Retinal pigment epithelial cell (primary cell): ENCODE measurements at regions not wholly inside any gene's neighbourhood (a gene's known extent, or its start where the extent isn't known, plus 50 kb on each side); places are given as distances from the start of the nearest gene placed in this dataset.
"Not testable (repeated sequence)": the region's sequence is repeated elsewhere in the genome, so short reads cannot be mapped to it uniquely, and the experiment has no call there.

Experiments
- DNase-seq: peaks from one replicate; pipeline ENCODE4 v3.0.0-alpha.2; 2010; ENCODE audit warnings: low read depth
- H3K4me3 ChIP-seq: 2 replicates; pipeline ENCODE4 v1.5.1; 2011; ENCODE audit warnings: mild to moderate bottlenecking, low read length, control low read depth, moderate library complexity
- TF ChIP-seq, protein P1 (sequence below): conservative IDR thresholded peaks from 2 replicates; pipeline ENCODE4 v1.5.1; 2011; ENCODE audit warnings: low read depth, low read length, control low read depth, inconsistent platforms

DNA sequence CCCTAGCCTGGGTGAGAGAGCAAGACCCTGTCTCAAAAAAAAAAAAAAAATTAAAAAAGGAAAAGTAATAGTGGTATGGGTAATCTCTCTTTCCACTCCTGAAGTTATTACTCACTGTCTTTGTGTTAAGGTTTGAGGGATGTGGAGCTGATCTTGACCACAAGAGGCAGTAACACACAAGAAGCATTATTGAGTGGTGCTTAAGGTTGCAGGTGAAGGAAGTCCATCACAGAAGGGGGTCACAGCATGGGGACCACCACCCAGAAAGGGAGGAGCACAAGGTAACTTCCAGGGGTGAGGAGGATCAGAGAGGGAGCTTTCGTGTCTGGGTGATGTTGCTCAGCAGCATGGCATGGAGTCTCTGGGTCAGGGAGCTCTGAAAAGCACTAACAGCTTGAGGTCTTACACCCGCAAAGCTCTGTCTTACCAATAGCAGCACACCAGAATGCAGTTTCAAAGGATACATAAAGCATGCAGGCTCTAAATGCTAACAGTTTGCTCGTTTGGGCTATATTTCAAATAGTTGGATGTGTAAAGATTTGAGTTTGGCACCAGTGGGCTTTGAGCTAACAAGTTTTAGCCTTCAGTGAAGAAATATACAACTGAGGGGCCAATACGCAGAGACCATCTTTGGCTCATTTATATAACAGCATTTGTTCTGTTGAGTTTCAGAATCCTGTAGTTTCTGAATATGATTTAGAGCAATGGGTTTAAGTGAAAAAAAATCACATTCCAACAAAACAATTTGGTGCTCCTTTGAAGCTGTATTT, 100.4 kb upstream of the DNAJC1 start:
- TF ChIP-seq, protein P1, sequence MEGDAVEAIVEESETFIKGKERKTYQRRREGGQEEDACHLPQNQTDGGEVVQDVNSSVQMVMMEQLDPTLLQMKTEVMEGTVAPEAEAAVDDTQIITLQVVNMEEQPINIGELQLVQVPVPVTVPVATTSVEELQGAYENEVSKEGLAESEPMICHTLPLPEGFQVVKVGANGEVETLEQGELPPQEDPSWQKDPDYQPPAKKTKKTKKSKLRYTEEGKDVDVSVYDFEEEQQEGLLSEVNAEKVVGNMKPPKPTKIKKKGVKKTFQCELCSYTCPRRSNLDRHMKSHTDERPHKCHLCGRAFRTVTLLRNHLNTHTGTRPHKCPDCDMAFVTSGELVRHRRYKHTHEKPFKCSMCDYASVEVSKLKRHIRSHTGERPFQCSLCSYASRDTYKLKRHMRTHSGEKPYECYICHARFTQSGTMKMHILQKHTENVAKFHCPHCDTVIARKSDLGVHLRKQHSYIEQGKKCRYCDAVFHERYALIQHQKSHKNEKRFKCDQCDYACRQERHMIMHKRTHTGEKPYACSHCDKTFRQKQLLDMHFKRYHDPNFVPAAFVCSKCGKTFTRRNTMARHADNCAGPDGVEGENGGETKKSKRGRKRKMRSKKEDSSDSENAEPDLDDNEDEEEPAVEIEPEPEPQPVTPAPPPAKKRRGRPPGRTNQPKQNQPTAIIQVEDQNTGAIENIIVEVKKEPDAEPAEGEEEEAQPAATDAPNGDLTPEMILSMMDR, result peak; percentile 65
- H3K4me3 ChIP-seq, result no peak overlapping the region
- DNase-seq, result no peak

DNA sequence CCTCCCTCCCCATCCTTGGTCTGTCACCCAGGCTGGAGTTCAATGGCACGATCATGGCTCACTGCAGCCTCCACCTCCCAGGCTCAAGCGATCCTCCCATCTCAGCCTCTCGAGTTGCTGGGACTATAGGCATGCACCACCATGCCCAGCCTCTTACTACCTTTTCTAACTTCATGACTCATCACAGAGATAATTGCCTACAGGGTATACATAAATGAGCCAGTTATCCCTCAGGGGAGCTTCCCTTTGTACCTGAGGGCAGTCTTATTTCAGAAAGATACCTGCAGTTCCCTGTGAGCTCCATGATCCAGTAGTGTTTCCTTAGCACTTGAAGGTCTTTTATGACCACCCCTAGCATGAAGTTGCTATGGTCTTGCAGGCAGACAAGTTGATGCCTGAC, 94.2 kb upstream of the DNAJC1 start:
- no peak overlapping the region for H3K4me3 ChIP-seq
- TF ChIP-seq, protein P1, result no peak
- DNase-seq, result no peak

DNA sequence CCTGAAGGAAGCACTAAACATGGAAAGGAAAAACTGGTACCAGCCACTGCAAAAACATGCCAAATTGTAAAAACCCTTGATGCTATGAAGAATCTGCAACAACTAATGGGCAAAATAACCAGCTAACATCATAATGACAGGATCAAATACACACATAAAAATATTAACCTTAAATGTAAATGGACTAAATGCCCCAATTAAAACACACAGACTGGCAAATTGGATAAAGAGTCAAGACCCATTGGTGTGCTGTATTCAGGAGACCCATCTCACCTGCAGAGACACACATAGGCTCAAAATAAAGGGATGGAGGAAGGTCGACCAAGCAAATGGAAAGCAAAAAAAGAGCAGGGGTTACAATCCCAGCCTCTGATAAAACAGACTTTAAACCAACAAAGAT, 87.7 kb upstream of the DNAJC1 start:
- H3K4me3 ChIP-seq, DNase-seq: not testable (repeated sequence)

DNA sequence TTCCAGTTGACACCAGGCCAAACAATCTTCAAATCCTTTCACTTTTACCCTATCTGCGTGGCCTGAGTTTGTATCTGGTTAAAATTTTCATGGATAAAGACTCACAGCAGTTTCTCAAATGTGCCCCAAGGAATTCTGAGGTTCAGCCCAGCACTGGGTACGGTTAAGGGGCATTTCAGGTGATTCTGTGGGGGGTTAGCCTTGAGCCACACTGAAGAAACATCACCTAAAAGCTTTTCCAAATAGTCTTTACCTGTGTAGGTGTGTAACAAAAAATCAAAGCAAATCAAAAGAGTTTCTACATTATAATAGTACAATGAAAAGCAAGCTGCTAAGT, 83.8 kb upstream of the DNAJC1 start:
- H3K4me3 ChIP-seq, result no peak overlapping the region
- TF ChIP-seq, protein P1, result no peak
- DNase-seq, result no peak

DNA sequence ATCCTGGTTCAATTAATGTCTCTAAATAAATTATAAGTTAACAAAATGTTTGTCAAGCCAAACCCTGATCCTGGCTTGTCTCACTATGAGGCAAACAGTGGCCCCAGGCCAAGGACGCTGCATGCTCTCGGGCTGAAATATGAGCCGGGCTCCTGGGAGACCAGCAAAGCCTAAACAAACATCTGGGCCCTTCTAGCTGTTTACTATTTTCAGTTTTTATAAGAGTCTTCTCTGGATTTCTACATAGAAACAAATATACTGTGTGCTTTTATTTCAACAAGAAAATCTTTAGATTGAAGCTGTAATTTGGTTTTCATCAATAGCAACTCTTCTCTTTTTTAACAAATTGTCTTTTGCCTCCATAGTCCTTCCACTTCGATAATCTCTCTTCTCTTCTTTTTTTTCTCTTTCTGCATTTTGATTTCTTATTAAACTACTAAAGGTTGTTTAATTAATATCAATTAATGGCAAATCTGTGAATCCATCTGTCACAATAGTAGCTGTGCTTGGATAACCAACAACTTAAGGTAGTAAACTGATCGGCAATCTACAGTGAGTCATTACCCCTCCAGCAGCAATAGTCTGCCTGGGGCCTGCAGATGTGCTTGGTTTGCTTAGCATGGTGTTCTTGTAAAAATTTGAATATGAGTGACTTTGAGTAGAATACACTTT, 83.3 kb upstream of the DNAJC1 start:
- TF ChIP-seq, protein P1, result no peak
- DNase-seq, result peak; percentile 3
- H3K4me3 ChIP-seq, result no peak overlapping the region

DNA sequence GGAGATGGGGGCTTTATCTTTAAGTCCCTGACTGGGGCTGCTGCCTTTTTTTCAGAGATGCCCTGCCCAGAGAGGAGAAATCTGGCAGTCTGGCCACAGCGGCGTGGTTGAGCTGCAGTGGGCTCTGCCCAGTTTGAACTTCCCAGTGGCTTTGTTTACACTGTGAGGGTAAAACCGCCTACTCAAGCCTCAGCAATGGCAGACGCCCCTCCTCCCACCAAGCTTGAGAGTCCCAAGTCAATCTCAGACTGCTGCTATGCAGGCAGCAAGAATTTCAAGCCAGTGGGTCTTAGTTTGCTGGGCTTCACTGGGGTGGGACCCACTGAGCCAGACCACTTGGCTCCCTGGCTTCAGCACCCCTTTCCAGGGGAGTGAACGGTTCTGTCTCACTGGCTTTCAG, 76.4 kb upstream of the DNAJC1 start:
- not testable (repeated sequence) for H3K4me3 ChIP-seq, DNase-seq

DNA sequence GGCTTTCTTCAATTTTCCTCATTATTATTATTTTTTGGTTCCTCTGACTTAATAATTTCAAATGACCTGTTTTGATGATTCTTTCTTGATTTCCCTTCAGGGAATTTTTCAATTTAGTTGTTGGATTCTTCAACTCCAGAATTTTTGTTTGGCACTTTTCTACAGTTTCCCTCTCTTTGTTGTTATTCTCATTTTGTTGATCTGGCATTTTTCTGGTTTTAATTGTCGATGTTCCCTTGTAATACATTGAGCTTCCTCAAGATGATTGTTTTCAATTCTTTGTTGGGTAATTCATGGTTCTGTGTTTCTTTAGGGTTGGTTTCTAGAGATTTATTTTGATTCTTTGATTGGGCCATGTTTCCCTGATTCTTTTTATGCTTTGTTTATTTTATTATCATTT, 67.8 kb upstream of the DNAJC1 start:
- TF ChIP-seq, protein P1, result no peak
- no peak overlapping the region for H3K4me3 ChIP-seq
- no peak for DNase-seq

DNA sequence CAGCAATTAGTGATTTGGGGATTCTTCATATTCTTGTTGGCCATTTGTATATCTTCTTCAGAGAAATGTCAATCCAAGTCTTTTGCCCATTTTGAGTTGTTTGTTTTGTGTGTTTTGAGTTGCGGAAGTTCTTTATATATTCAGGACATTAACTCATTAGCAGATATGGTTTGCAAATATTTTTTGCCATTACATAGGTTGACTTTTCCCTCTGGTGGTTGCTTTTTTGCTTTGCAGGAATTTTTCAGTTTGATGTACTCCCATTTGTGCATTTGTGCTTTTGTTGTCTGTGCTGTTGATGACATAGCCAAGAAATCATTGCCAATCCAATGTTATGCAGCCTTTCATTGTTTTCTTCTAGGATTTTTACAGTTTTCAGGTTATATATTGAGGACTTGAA, 63.6 kb upstream of the DNAJC1 start:
- H3K4me3 ChIP-seq, result no peak overlapping the region
- TF ChIP-seq, protein P1, result no peak
- no peak for DNase-seq

DNA sequence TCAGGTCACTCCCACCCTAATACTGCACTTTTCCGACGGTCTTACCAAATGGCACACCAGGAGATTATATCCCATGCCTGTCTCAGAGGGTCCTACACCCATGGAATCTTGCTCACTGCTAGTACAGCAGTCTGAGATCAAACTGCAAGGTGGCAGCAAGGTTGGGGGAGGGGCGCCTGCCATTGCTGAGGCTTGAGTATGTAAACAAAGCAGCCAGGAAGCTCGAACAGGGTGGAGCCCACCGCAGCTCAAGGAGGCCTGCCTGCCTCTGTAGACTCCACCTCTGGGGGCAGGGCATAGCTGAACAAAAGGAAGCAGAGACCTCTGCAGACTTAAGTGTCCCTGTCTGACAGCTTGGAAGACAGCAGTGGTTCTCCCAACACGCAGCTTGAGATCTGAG, 57.5 kb upstream of the DNAJC1 start:
- H3K4me3 ChIP-seq, DNase-seq: not testable (repeated sequence)
